Tibial artery (tissue), 4 donors: ENCODE measurements at regions not wholly inside any gene's neighbourhood (a gene's known extent, or its start where the extent isn't known, plus 50 kb on each side); places are given as distances from the start of the nearest gene placed in this dataset.

Experiments used
- DNase-seq, 2 donors: peaks; one replicate each; pipeline ENCODE4 v3.0.0-alpha.2; 2019
- H3K27ac ChIP-seq, 2 donors: fragments of 200-600 bp; sonication (generic) in 1 of 2; 1 replicate in 1 of 2; 2 replicates in 1 of 2; pipeline ENCODE4 v1.5.1; 2018 to 2019; ENCODE audit warnings: mild to moderate bottlenecking in 1 of 2
- H3K27me3 ChIP-seq, 2 donors: fragments of 200-600 bp; sonication (generic) in 1 of 2; one replicate each; pipeline versions ENCODE4 v1.5.1 to v1.6.0; 2016 to 2019
- H3K36me3 ChIP-seq, 3 donors: fragments of 200-600 bp; sonication (generic) in 2 of 3; one replicate each; pipeline ENCODE4 v1.5.1; 2016 to 2019; ENCODE audit warnings: mild to moderate bottlenecking in 2 of 3
- H3K4me1 ChIP-seq, 4 donors: fragments of 200-600 bp; sonication (generic) in 2 of 4; 1 replicate in 3 of 4; 2 replicates in 1 of 4; pipeline ENCODE4 v1.5.1; 2016 to 2019
- H3K4me3 ChIP-seq, 2 donors: fragments of 200-600 bp; sonication (generic) in 1 of 2; 1 replicate in 1 of 2; 2 replicates in 1 of 2; pipeline ENCODE4 v1.5.1; 2018 to 2019; ENCODE audit warnings: mild to moderate bottlenecking in 2 of 2
- H3K9me3 ChIP-seq, 3 donors: fragments of 200-600 bp; sonication (generic) in 1 of 3; one replicate each; pipeline ENCODE4 v1.5.1; 2016 to 2019
- intact Hi-C: fragments of 100-400 bp; cut with DNase I; formaldehyde crosslinking; loops from one replicate; pipeline ENCODE4 v1.15.0; 2023; ENCODE audit warnings: low total_unique reads
- TF ChIP-seq, protein P1 (sequence below), 2 experiments: fragments of 200-600 bp in 1 of 2; fragments of 450-650 bp in 1 of 2; IDR thresholded peaks; one replicate each; pipeline ENCODE4 v1.5.1; 2017 to 2019; ENCODE audit warnings: antibody characterized with exemption in 2 of 2, mild to moderate bottlenecking in 1 of 2, moderate library complexity in 1 of 2

DNA sequence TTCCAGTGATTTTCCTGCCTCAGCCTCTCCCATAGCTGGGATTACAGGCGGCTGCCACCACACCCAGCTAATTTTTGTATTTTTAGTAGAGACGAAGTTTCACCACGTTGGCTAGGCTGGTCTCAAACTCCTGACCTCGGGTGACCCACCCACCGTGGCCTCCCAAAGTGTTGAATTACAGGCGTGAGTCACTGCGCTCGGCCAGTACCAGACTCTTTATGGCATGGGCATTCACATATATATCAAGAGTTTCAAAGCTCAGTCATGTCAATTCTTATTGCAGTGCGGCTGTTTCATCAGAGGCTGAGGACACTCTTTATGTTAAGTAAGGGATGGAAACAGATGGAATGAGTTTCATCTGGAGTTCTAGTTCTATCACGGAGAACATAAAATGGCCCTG, 315.2 kb upstream of the CDH6 start:
- Histone ChIP-seq H3K27ac (no peak overlapping the region), H3K4me3 (no peak overlapping the region), H3K27me3 (no peaks in the 10 kb centered on the region), H3K4me1 (peaks cover 0 to 16% (median 0%) of the 10 kb centered on the region in 4 donors), H3K36me3 (no peaks in the 10 kb centered on the region), H3K9me3 (no peaks in the 10 kb centered on the region)
- DNase-seq: no peak
- TF ChIP-seq, protein P1, sequence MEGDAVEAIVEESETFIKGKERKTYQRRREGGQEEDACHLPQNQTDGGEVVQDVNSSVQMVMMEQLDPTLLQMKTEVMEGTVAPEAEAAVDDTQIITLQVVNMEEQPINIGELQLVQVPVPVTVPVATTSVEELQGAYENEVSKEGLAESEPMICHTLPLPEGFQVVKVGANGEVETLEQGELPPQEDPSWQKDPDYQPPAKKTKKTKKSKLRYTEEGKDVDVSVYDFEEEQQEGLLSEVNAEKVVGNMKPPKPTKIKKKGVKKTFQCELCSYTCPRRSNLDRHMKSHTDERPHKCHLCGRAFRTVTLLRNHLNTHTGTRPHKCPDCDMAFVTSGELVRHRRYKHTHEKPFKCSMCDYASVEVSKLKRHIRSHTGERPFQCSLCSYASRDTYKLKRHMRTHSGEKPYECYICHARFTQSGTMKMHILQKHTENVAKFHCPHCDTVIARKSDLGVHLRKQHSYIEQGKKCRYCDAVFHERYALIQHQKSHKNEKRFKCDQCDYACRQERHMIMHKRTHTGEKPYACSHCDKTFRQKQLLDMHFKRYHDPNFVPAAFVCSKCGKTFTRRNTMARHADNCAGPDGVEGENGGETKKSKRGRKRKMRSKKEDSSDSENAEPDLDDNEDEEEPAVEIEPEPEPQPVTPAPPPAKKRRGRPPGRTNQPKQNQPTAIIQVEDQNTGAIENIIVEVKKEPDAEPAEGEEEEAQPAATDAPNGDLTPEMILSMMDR (IDR thresholded peaks at IDR 0.05): no peak
- intact Hi-C loops: no loop called here

DNA sequence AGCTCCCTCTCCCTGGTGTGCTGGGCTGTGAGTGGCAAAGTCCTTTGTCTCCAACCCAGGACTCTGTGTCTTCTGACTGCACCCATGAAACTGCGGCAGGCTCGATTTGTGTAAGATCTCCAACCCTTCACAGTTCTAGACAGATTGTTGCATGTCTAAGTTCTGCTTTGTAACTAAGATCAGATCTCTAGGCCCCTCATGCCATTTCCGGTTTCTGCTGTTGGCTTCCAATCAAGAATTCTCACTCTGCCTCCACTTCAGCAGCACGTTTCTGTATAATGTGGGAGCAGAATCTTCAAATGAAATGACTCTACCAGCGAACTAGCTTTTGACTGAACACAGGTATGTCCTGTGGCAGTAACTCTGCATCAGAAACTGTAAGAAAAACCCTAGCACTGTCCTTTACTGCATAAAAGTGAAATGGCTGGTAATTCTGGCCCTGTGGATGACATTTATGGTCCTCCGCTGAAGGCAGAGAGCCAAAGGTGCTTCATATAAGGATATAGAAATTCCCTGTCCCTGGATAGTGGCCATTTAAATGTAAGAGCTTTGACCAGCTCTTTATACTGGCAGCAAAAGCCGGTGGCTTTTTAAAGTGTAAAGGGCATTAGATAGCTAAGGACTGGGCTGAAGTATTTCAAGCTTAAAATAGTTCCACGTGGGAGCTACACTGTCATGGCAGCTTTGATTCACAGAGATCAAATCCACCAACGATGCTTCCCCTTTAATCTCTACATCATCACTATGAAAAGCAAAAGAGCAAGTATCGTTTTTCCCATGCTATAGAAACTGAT, 319.0 kb upstream of the CDH6 start:
- Histone ChIP-seq H3K27me3 (no peaks in the 10 kb centered on the region), H3K36me3 (no peaks in the 10 kb centered on the region), H3K4me3 (no peak overlapping the region), H3K27ac (peak overlapping the region in 1 of 2 donors; percentile 43), H3K4me1 (peaks cover 0 to 16% (median 0%) of the 10 kb centered on the region in 4 donors), H3K9me3 (no peaks in the 10 kb centered on the region)
- intact Hi-C loops: no loop called here
- TF ChIP-seq, protein P1 (IDR thresholded peaks at IDR 0.05): no peak
- no peak for DNase-seq

DNA sequence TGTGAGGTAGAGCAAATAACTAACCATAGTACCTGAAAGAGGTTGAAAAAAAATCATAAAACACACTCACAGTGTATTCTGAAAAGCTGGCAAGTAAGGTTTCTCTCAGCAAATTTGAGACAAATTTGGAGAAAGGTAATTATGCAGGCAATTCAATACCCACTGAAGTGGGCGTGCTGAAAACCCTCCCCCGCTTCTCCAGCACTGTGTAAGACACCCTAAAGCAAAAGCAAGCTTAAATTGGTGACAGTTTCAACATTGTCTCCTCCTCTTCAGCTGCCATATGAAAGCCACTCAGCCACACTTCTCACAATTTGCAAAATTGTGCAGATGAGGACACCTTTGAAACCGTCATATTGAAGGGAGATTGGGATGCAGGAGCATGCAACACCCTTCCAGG, 322.3 kb upstream of the CDH6 start:
- Histone ChIP-seq H3K27ac (no peak overlapping the region), H3K36me3 (no peaks in the 10 kb centered on the region), H3K4me3 (no peak overlapping the region), H3K9me3 (no peaks in the 10 kb centered on the region), H3K27me3 (no peaks in the 10 kb centered on the region), H3K4me1 (peaks cover 0 to 16% (median 0%) of the 10 kb centered on the region in 4 donors)
- DNase-seq: no peak
- intact Hi-C loops: no loop called here
- TF ChIP-seq, protein P1 (IDR thresholded peaks at IDR 0.05): no peak

DNA sequence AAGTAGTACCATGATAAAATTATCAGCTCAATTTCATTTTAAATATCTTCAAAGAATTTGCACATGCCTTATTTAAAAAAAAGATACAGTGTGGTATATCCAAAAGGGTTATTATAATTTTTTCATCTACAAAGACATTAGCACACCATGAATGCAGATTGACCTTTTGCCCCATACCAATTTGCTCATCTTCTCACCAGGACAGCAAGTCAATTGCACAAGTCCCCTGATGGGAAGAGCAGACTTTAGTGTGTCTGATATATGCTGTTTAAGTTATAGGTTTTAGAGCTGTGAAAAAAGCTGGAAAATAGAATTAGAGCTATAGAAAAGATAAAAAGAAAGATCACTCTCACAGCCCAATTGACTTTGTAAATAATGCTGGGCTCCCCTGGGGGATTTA, 325.8 kb upstream of the CDH6 start:
- Histone ChIP-seq H3K4me1 (no peaks in the 10 kb centered on the region), H3K27me3 (no peaks in the 10 kb centered on the region), H3K4me3 (no peak overlapping the region), H3K27ac (no peak overlapping the region), H3K9me3 (no peaks in the 10 kb centered on the region), H3K36me3 (no peaks in the 10 kb centered on the region)
- intact Hi-C loops: no loop called here
- TF ChIP-seq, protein P1 (IDR thresholded peaks at IDR 0.05): no peak
- DNase-seq: no peak

DNA sequence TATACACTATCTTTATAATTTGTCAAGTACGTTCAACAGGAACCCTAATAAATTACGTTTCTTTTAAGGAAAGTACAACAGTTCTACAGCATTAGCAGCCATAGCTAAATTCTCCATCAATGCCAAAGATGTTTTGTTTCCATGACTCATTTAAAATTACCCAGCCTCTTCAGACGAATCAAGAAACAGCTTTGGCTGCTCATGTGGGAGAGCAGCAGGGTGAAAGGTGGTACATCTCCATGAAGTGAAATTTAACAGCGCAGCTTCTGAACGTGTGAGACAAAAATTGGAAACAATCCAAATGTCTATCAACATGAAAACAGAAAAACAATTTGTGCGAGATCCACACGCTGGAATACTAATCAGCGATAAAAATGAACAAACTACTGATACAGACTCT, 327.3 kb upstream of the CDH6 start:
- Histone ChIP-seq H3K9me3 (no peaks in the 10 kb centered on the region), H3K27me3 (no peaks in the 10 kb centered on the region), H3K4me3 (no peak overlapping the region), H3K27ac (no peak overlapping the region), H3K36me3 (no peaks in the 10 kb centered on the region), H3K4me1 (no peaks in the 10 kb centered on the region)
- DNase-seq: no peak
- TF ChIP-seq, protein P1 (IDR thresholded peaks at IDR 0.05): no peak
- intact Hi-C loops: no loop called here
